GM13976 (cell line): ENCODE measurements at regions not wholly inside any gene's neighbourhood (a gene's known extent, or its start where the extent isn't known, plus 50 kb on each side); places are given as distances from the start of the nearest gene placed in this dataset.

Source experiments
- DNase-seq: peaks from one replicate; pipeline ENCODE4 v3.0.0; 2012; ENCODE audit warnings: low spot score
- CTCF ChIP-seq: IDR thresholded peaks from 2 replicates; pipeline ENCODE4 v1.5.1; 2012; ENCODE audit warnings: borderline replicate concordance, mild to moderate bottlenecking; ENCODE audit not compliant: insufficient read depth; ENCODE audit errors: extremely low read depth, missing control alignments, control extremely low read depth
- in situ Hi-C: fragments of 300-500 bp; cut with MboI; formaldehyde crosslinking; loops from one replicate; pipeline ENCODE4 v1.12.0; 2022; ENCODE audit warnings: low sequenced_read_pairs, mixed read lengths, inconsistent platforms; ENCODE audit not compliant: unreplicated experiment

- in situ Hi-C loops = no loop called here
- no peak for TF ChIP-seq CTCF
- no peak for DNase-seq
Measured at GRCh38 chrX:10773318-10773717, 152.9 kb upstream of the MID1 start.

GRCh38 chrX:10781847-10782530 lies 161.6 kb upstream of the MID1 start:
- no peak for TF ChIP-seq CTCF
- DNase-seq = no peak
- in situ Hi-C loops = no loop called here

GRCh38 chrX:10783451-10783995 lies 163.1 kb upstream of the MID1 start:
- no peak for DNase-seq

GRCh38 chrX:10787264-10787663 lies 166.9 kb upstream of the MID1 start:
- in situ Hi-C loops = no loop called here
- TF ChIP-seq CTCF = no peak
- DNase-seq = no peak

More at GRCh38 chrX:10783451-10783995, 163.1 kb upstream of the MID1 start:
- in situ Hi-C loops = no loop called here
- TF ChIP-seq CTCF = no peak

- in situ Hi-C loops = no loop called here
- DNase-seq = no peak
- TF ChIP-seq CTCF = no peak
Measured at GRCh38 chrX:10794203-10794630, 173.8 kb upstream of the MID1 start.

GRCh38 chrX:10795721-10796120 lies 175.3 kb upstream of the MID1 start:
- TF ChIP-seq CTCF = no peak
- no peak for DNase-seq
- in situ Hi-C loops = no loop called here
